HEK293 (cell line): ENCODE measurements at regions not wholly inside any gene's neighbourhood (a gene's known extent, or its start where the extent isn't known, plus 50 kb on each side); places are given as distances from the start of the nearest gene placed in this dataset.
"Not testable (repeated sequence)": the region's sequence is repeated elsewhere in the genome, so short reads cannot be mapped to it uniquely, and the experiment has no call there.

Experiments
- CTCF ChIA-PET: fragments of 350-600 bp; formaldehyde crosslinking; extraction: SDS; loops from one replicate; lab custom pipeline; 2021; ENCODE audit warnings: antibody characterized with exemption; lab: Yijun Ruan, JAX
- POLR2A ChIA-PET: fragments of 300-600 bp; formaldehyde crosslinking; extraction: SDS; loops from one replicate; lab custom pipeline; 2020; ENCODE audit warnings: antibody characterized with exemption, inconsistent platforms; lab: Yijun Ruan, JAX
- H3K27ac ChIP-seq: fragments of 200-500 bp; sonication (Bioruptor generic); 2 replicates; pipeline ENCODE4 v1.5.1; 2014; ENCODE audit warnings: low read depth, low read length, control low read depth, inconsistent platforms; ENCODE audit errors: extremely low read depth
- H3K36me3 ChIP-seq, 2 experiments: fragments of 200-500 bp in 1 of 2; sonication (Bioruptor generic) in 1 of 2; 1 replicate in 1 of 2; 2 replicates in 1 of 2; pipeline ENCODE4 v1.5.1; 2014 to 2017; ENCODE audit warnings: inconsistent platforms in 2 of 2, low read length in 2 of 2; ENCODE audit not compliant: control insufficient read depth in 2 of 2, insufficient read depth in 1 of 2
- H3K4me1 ChIP-seq: fragments of 200-500 bp; sonication (Bioruptor generic); 2 replicates; pipeline ENCODE4 v1.5.1; 2014; ENCODE audit warnings: mild to moderate bottlenecking, low read length, inconsistent platforms; ENCODE audit not compliant: control insufficient read depth, insufficient read depth
- H3K4me3 ChIP-seq: 2 replicates; pipeline ENCODE4 v1.5.1; 2011; ENCODE audit warnings: low read depth, mild to moderate bottlenecking, control low read depth, low read length, moderate library complexity
- H3K9me3 ChIP-seq: fragments of 200-500 bp; sonication (Bioruptor generic); 2 replicates; pipeline ENCODE4 v1.5.1; 2014; ENCODE audit warnings: low read depth, low read length, inconsistent platforms; ENCODE audit not compliant: control insufficient read depth, insufficient read depth
- BCL11B ChIP-seq: fragments of 450-650 bp; formaldehyde crosslinking; IDR thresholded peaks from 2 replicates; pipeline ENCODE4 v1.5.1; 2016; ENCODE audit warnings: low read depth, missing biosample characterization, missing genetic modification characterization
- GFI1B ChIP-seq: fragments of 450-650 bp; formaldehyde crosslinking; IDR thresholded peaks from 2 replicates; pipeline ENCODE4 v1.5.1; 2016; ENCODE audit warnings: missing biosample characterization, missing genetic modification characterization
- GLI2 ChIP-seq: fragments of 450-650 bp; formaldehyde crosslinking; IDR thresholded peaks from 2 replicates; pipeline ENCODE4; 2017; ENCODE audit warnings: missing biosample characterization, missing genetic modification characterization, low read depth, borderline replicate concordance
- OVOL3 ChIP-seq: fragments of 450-650 bp; formaldehyde crosslinking; IDR thresholded peaks from 2 replicates; pipeline ENCODE4 v1.5.1; 2016; ENCODE audit warnings: missing biosample characterization, missing genetic modification characterization
- ZFP69B ChIP-seq: fragments of 450-650 bp; formaldehyde crosslinking; IDR thresholded peaks from 2 replicates; pipeline ENCODE4 v1.5.1; 2016; ENCODE audit warnings: missing biosample characterization, missing genetic modification characterization
- ZNF184 ChIP-seq: fragments of 450-650 bp; IDR thresholded peaks from 2 replicates; pipeline ENCODE4 v1.5.1; 2018; ENCODE audit warnings: missing biosample characterization, mild to moderate bottlenecking, missing genetic modification characterization
- ZNF354C ChIP-seq: fragments of 450-650 bp; formaldehyde crosslinking; IDR thresholded peaks from 2 replicates; pipeline ENCODE4 v1.5.1; 2016; ENCODE audit warnings: missing biosample characterization, missing genetic modification characterization, low read depth, borderline replicate concordance
- ZNF501 ChIP-seq: fragments of 450-650 bp; formaldehyde crosslinking; IDR thresholded peaks from 2 replicates; pipeline ENCODE4 v1.5.1; 2016; ENCODE audit warnings: missing biosample characterization, missing genetic modification characterization
- ZNF510 ChIP-seq: fragments of 450-650 bp; formaldehyde crosslinking; IDR thresholded peaks from 2 replicates; pipeline ENCODE4 v1.5.1; 2018; ENCODE audit warnings: mild to moderate bottlenecking, missing genetic modification characterization, missing biosample characterization; ENCODE audit not compliant: insufficient replicate concordance
- ZNF548 ChIP-seq: fragments of 450-650 bp; formaldehyde crosslinking; IDR thresholded peaks from 2 replicates; pipeline ENCODE4 v1.5.1; 2016; ENCODE audit warnings: missing biosample characterization, missing genetic modification characterization
- ZNF571 ChIP-seq: fragments of 450-650 bp; formaldehyde crosslinking; IDR thresholded peaks from 2 replicates; pipeline ENCODE4 v1.5.0; 2017; ENCODE audit warnings: missing biosample characterization, missing genetic modification characterization
- ZNF600 ChIP-seq: fragments of 450-650 bp; formaldehyde crosslinking; IDR thresholded peaks from 2 replicates; pipeline ENCODE4 v1.5.1; 2016; ENCODE audit warnings: missing biosample characterization, missing genetic modification characterization
- ZNF629 ChIP-seq: fragments of 450-650 bp; formaldehyde crosslinking; IDR thresholded peaks from 2 replicates; pipeline ENCODE4 v1.5.1; 2017; ENCODE audit warnings: missing biosample characterization, missing genetic modification characterization
- ZNF664 ChIP-seq: fragments of 450-650 bp; formaldehyde crosslinking; IDR thresholded peaks from 2 replicates; pipeline ENCODE4 v1.5.1; 2016; ENCODE audit warnings: missing biosample characterization, missing genetic modification characterization
- ZNF792 ChIP-seq: fragments of 450-650 bp; formaldehyde crosslinking; IDR thresholded peaks from 2 replicates; pipeline ENCODE4 v1.5.1; 2016; ENCODE audit warnings: missing biosample characterization, missing genetic modification characterization
- TF ChIP-seq, protein P1 (sequence below): fragments of 450-650 bp; formaldehyde crosslinking; IDR thresholded peaks from 2 replicates; pipeline ENCODE4 v1.5.1; 2016; ENCODE audit warnings: missing biosample characterization, missing genetic modification characterization, low read depth
- TF ChIP-seq, protein P2 (sequence below): fragments of 450-650 bp; formaldehyde crosslinking; IDR thresholded peaks from 2 replicates; pipeline ENCODE4 v1.5.1; 2016; ENCODE audit warnings: missing biosample characterization, missing genetic modification characterization
- TF ChIP-seq, protein P3 (sequence below): fragments of 450-650 bp; formaldehyde crosslinking; IDR thresholded peaks from 2 replicates; pipeline ENCODE4 v1.5.1; 2017; ENCODE audit warnings: missing biosample characterization, missing genetic modification characterization

DNA sequence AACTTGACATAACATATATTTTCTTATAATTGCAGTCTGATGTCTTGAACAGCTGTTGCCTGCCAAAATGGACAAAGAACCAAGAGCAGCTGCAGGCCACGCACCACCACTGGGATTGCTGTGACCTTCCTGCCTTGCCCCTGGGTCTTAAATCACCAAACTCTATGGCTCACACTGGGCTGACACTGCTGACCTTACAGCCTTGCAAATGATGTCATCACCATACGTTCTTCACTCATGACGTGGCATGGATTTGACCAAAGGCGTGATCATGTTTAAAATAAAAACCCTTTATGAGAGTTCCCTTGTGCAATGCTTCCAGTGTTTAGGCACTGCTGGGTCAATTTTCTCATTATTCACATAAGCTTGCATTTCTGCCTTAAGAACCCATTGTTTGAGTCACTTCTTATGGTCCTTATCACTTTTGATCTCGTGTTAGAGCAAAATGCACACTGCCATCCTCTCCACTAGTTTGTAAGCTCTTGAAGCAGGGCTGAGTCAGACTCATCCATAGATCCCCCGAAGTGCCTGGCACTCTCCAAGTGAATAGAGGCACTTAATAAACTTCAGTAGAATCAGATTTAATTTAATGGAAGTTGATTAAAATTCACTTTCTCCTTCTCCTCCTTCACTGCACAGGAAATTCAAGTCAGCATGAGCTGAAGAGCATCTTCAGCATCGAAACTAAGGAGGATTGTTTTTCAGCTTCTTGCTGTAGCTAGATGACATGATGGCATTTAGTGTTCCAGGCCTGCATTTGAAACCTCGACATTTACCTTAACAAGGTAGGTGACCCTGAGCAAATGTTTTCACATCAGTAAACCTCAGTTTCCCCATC is 132.4 kb upstream of the PZP start:
- TF ChIP-seq GLI2 (tag by site-specific recombination) (no peak), ZNF629 (tag by site-specific recombination) (peak; percentile 67), OVOL3 (tag by site-specific recombination) (no peak), ZFP69B (tag by site-specific recombination) (peak; percentile 40; the same call in 1 of the 2 replicates), ZNF600 (tag by site-specific recombination) (no peak)
- TF ChIP-seq, protein P1, sequence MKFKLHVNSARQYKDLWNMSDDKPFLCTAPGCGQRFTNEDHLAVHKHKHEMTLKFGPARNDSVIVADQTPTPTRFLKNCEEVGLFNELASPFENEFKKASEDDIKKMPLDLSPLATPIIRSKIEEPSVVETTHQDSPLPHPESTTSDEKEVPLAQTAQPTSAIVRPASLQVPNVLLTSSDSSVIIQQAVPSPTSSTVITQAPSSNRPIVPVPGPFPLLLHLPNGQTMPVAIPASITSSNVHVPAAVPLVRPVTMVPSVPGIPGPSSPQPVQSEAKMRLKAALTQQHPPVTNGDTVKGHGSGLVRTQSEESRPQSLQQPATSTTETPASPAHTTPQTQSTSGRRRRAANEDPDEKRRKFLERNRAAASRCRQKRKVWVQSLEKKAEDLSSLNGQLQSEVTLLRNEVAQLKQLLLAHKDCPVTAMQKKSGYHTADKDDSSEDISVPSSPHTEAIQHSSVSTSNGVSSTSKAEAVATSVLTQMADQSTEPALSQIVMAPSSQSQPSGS (tag by site-specific recombination), result peak; percentile 71
- TF ChIP-seq, protein P2, sequence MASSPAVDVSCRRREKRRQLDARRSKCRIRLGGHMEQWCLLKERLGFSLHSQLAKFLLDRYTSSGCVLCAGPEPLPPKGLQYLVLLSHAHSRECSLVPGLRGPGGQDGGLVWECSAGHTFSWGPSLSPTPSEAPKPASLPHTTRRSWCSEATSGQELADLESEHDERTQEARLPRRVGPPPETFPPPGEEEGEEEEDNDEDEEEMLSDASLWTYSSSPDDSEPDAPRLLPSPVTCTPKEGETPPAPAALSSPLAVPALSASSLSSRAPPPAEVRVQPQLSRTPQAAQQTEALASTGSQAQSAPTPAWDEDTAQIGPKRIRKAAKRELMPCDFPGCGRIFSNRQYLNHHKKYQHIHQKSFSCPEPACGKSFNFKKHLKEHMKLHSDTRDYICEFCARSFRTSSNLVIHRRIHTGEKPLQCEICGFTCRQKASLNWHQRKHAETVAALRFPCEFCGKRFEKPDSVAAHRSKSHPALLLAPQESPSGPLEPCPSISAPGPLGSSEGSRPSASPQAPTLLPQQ (tag by site-specific recombination), result peak; percentile 83
- H3K9me3 ChIP-seq, result no peaks in the 10 kb centered on the region
- H3K4me3 ChIP-seq, result no peak overlapping the region
- H3K27ac ChIP-seq, result no peak overlapping the region
- ChIA-PET CTCF (interaction anchor here (0.5 to 5.9 kb wide), 6 partner anchors 10 to 1801 kb away, joined by 3 to 50 read pairs (median 4); no protein-coding TSS in a partner anchor), POLR2A (no interaction called here)
- H3K36me3 ChIP-seq, result no peaks in the 10 kb centered on the region
- H3K4me1 ChIP-seq, result no peaks in the 10 kb centered on the region

DNA sequence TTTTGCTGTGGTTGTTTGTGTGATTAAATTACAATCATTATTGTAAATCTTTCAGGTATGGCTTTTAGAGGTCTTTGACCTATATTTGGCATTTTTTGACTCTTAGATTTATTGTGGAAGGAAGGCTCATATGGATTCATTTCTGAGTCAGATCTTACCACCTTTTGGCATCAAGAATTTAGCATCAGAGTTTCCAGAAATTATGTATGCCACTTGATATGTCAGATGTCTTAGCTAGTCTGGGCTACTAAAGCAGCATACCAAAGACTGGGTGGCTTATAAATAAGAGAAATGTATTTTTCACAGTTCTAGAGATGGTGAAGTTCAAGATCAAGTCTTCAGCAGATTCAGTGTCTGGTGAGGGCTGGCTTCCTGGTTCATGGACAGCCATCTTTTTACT is 129.5 kb upstream of the PZP start:
- POLR2A ChIA-PET, result no interaction called here
- no peak overlapping the region for H3K27ac ChIP-seq
- H3K36me3 ChIP-seq, result no peaks in the 10 kb centered on the region
- H3K4me1 ChIP-seq, result no peaks in the 10 kb centered on the region
- H3K4me3 ChIP-seq, result no peak overlapping the region
- no peaks in the 10 kb centered on the region for H3K9me3 ChIP-seq
- CTCF ChIA-PET, result no interaction called here
- no peak for TF ChIP-seq ZNF510 (tag by site-specific recombination)
- no peak for TF ChIP-seq ZNF548 (tag by site-specific recombination)
- TF ChIP-seq ZNF629 (tag by site-specific recombination), result no peak
- TF ChIP-seq ZNF501, result no peak
- no peak for TF ChIP-seq ZNF571 (tag by site-specific recombination)
- TF ChIP-seq ZNF354C (tag by site-specific recombination), result no peak
- TF ChIP-seq BCL11B (tag by site-specific recombination), result no peak
- no peak for TF ChIP-seq GFI1B (tag by site-specific recombination)
- TF ChIP-seq ZNF184 (tag by site-specific recombination), result no peak
- TF ChIP-seq, protein P3, sequence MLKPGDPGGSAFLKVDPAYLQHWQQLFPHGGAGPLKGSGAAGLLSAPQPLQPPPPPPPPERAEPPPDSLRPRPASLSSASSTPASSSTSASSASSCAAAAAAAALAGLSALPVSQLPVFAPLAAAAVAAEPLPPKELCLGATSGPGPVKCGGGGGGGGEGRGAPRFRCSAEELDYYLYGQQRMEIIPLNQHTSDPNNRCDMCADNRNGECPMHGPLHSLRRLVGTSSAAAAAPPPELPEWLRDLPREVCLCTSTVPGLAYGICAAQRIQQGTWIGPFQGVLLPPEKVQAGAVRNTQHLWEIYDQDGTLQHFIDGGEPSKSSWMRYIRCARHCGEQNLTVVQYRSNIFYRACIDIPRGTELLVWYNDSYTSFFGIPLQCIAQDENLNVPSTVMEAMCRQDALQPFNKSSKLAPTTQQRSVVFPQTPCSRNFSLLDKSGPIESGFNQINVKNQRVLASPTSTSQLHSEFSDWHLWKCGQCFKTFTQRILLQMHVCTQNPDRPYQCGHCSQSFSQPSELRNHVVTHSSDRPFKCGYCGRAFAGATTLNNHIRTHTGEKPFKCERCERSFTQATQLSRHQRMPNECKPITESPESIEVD (tag by site-specific recombination), result no peak
- no peak for TF ChIP-seq ZNF664
- no peak for TF ChIP-seq ZNF792

DNA sequence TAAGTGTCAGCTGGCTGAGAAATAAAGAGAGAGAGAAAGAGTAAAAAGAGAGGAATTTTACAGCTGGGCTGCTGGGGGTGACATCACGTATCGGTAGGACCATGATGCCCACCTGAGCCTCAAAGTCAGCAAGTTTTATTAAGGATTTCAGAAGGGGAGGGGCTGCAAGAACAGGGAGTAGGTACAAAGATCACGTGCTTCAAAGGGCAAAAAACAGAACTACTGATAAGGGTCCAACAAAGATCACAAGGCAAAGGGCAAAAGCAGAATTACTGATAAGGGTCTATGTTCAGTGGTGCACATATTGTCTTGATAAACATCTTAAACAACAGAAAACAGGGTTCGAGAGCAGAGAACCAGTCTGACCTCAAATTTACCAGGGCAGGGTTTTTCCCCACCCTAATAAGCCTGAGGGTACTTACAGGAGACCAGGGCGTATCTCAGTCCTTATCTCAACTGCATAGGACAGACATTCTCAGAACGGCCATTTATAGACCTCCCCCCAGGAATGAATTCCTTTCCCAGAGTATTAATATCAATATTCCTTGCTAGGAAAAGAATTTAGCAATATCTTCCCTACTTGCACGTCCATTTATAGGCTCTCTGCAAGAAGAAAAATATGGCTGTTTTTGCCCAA is 128.3 kb upstream of the PZP start:
- H3K9me3 ChIP-seq, H3K4me3 ChIP-seq, H3K4me1 ChIP-seq, H3K36me3 ChIP-seq, H3K27ac ChIP-seq, CTCF ChIA-PET, POLR2A ChIA-PET: not testable (repeated sequence)
